ENCODE measurements at regions not wholly inside any gene's neighbourhood (a gene's known extent, or its start where the extent isn't known, plus 50 kb on each side); places are given as distances from the start of the nearest gene placed in this dataset.
A peak's percentile ranks its signal among the peaks of the same experiment; 100 is the strongest.
"Not testable (repeated sequence)": the region's sequence is repeated elsewhere in the genome, so short reads cannot be mapped to it uniquely, and the experiment has no call there.

DNA sequence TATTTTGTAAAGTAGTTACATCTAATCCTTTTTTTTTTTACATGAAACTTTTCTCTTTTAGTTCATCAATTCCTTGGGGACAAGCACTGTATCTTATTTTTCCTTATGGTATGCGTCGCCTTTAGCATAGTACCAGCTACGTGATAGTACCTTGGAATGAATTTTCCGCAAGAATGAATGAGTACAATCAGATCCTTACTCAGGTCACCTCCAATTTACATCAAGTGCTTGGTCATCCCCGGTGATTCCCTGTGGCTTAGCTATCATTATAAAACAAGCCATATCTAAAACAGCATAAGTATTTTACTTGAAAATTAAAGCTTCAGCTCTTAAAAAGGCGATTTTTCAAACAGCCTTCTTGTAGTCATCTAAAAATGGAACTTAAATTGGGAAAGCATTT, 680.4 kb upstream of the MAP3K7 start:
- no peak for DNase-seq

DNA sequence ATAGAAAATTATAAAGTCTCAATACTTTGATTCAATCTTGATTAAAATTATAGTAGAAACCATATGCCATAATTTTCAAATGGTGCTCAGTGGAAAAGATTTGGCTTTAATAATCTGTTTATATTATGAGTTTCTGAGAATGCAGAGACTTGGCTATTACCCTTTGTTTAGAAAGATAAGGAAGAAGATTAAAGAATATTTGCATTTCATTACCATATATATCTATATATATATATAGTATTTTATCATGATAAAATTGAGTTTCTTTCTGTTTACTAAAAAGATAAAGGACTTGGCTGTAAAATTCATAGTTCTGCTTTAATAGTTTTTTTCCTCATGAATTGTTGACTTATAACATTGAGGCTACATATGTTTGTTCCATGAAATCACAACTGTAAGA, 679.3 kb upstream of the MAP3K7 start:
- DNase-seq, result no peak

DNA sequence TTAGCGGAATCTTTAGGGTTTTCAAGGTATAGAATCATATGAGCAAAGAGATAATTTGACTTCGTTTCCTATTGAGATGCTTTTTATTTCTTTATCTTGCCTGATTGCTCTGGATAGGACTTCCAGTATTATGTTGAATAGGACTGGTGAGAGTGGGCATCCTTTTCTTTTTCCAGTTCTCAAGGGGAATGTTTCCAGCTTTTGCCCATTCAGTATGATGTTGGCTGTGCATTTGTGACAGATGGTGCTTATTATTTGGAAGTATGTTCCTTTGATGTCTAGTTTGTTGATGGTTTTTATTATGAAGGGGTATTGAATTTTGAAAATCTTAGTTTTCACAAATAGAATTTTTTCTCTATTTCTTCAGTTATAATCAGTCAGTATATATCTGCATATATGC, 656.6 kb upstream of the MAP3K7 start:
- DNase-seq, result no peak

DNA sequence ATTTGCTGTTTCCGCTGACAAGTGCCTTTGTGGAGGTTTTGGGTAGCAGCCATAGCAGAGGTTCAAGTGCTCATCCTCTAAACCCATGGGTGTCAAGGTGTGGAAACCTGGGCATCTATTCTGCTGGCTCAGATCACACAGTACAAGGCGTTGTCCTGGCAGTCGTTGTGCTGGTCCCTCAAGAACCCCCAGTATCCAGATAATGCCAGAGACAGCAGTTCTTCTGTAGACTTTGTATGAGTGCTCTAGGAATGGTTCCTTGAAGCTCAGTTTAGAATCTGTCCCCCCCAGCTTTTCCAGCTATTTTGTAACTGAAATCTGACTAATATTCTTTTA, 655.7 kb upstream of the MAP3K7 start:
- DNase-seq, result no peak

DNA sequence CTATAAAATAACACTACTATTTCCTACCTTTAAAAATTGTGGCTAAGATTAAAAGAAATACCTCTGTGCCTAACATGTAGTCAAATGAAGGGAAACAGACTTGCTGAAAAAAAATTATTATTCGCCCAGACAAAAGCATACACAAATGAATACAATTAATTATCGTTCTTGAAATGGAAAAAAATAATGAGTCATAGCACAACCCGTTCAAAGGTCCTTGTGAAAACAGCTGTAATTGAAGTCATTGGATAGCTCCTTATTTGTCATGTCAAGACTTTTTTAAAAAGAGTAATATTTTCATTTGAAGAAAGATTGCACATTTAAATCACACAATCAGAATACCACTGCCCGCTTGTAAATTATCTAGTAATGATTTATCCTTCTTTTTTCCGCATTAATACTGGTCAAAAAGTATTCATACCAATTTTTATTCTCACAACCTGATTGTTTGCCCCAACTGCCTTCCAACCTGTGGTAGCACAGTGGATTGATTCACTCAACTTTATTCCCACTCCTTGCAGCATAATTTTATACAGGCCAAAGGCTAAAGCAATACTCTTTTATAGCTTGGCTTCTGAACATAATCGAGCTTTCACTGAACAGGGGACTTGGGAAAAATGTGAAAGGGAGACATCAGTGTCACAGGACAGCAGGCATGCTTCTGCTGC, 655.2 kb upstream of the MAP3K7 start:
- no peak for DNase-seq

DNA sequence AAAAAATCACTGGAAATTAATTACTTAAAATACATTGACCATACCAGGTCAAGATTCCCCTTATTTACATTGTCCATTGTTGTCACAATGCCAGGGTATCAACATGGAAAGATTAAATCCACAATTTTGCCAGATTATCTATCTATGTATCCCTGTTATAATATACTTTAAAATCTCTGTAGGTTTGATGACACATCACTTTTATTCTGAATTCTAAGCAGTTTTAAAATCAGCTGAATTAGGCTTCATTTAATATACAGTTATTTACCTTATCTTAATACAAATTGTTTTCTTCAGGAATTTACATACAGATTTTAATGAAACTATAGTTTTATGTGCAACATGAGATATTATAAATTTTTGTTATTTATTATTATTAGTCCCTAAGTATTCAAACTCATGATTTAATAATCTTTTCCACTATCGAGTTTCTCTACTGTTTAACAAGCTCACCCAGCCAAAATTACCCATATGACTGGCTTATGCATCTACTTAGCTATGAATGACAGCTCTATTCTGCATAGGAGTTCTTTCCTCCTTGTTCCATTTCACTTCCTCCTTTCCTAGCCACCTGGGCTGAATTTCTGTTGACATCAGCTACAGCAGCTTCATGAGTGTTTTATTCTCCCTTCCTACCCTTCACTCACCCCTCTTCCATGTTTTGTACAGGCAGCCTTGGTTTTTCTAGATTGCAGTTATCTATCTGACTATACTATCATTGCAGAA, 654.2 kb upstream of the MAP3K7 start:
- DNase-seq, result no peak

DNA sequence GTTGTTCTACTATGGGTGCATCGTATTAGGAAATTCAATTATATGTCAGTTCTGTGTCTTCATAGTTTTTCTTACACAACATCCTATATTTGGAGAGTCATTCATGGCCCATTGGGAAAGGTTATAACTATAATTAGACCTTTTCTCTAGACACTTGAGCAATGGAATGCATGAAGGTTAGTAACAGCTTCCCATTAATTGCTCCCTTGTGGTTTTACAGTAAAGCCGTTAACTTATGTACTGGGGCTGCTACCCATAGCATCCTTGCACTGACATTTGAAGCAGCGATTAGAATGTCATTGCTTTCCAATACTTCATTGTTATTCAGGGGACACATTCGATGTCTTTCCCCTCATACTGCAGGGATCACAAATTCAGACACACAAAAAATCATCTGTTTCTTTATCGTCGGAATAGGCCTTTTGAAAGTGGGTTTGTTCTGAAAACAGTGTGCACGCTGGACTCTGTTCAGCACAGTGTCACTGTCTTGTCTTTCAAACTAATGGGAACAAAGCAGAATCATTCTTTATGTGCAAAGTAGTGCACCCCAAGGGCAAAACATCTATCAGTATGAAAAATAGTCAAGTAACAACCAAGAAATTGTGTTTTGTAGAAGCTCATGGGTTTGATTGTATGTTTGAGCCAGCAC, 634.3 kb upstream of the MAP3K7 start:
- DNase-seq, result no peak

DNA sequence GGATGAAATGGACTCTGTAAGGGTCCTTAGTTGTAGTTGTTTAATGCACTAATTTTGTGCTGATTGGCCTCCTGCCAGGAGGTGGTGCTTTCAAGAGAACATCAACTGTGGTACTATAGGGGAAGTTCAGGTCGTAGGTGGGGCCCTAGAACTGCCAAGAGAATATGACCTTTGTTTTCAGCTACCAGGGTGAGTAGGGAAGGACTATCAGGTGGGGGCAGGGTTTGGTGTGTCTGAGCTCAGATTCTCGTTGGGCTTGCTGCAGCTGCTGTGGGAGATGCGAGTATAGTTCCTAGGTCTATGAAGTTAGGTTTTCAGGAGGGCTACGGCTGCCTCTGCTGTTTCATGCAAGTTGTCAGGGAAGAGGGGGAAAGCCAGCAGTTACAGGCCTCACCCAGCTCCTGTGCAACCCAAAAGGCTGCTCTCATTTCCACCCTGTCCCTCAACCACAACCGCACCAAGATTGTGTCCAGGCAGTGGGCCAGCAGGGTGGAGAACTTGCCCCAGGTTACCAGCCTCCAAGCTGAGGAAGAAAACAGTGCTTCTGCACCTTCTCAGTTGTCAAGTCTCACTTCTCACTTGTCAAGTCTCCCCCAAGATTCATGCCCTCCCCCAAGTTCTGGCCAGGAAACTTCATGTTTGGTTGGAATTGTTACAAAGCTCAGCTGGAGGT, 626.5 kb upstream of the MAP3K7 start:
- no peak for DNase-seq

DNA sequence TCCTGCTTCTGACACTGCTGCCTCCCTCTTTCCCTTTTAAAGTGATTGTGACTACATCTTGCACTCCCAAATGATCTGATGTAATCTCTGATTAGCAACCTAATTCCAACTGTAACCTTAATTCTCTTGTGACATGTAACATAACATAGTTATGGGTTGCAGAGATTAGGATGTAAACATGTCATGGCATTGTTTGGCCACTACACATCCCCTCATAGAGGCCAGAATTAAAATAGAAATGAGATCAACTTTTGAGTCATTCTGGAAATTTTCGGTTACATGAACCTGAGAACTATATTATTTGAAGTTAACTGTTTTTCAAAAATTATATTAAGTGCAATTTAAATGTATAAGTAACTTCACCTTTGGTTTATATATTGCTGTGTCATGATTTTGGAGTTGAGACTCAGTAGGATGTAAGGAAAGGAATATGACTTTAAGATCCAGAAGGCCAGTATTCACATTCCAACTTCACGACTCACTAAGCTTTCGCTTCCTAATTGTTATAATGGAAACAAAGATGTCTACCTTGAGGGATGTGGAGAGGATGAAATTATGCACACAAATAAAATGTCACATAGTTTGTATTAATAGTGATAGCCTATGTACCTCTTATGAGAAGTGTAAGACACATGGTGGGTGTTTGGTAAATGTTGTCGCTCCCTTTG, 611.9 kb upstream of the MAP3K7 start:
- no peak for DNase-seq

DNA sequence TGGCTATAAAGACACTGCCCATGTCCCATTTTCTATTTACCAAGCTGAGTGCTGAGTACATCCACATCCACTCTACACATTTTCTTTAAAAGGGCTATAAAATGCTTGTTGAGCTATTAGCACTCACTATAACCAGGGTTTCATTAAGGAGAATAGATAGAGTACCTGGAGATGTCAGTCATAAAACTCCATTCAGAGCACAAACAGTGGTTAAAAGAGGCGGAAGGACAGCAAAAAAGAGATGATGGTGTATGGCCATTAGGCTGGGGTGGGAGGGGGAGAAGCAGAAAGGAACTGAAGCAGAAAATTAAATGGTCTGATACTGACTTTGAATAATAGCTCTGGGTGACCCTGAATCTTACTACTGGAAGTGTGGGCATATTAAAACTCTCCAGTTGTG, 609.9 kb upstream of the MAP3K7 start:
- DNase-seq, result no peak

DNA sequence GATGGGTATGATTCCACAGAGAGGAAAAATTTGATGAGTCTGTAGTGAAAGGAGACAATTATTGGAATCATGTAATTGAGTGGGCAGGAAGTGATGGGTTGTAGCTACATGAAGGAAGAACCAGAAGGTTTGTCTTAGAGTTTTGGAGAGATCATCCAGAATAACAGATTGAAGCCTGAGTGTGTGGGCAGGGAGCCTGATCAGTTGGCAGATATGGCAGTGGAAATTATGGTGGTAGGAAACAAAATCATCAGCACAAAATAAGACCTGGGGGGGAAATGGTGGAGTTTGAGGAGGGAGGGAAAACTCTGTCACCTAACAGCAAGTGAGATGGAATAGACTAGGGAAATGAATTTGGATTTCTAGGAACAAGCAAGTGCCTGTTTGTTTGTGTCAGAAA, 606.6 kb upstream of the MAP3K7 start:
- peak in 5 of 58 donors; percentile 1 to 5 (median 3) for DNase-seq

DNA sequence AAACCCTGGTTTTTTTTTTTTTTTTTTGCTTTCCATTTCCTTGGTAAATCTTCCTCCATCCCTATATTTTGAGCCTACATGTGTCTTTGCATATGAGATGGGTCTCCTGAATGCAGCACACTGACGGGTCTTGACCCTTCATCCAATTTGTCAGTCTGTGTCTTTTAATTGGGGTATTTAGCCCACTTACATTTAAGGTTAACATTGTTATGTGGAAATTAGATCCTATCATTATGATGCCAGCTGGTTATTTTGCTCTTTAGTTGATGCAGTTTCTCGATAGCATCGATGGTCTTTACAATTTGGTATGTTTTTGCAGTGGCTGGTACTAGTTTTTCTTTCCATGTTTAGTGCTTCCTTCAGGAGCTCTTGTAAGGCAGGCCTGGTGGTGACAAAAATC, 603.2 kb upstream of the MAP3K7 start:
- not testable (repeated sequence) for DNase-seq

DNA sequence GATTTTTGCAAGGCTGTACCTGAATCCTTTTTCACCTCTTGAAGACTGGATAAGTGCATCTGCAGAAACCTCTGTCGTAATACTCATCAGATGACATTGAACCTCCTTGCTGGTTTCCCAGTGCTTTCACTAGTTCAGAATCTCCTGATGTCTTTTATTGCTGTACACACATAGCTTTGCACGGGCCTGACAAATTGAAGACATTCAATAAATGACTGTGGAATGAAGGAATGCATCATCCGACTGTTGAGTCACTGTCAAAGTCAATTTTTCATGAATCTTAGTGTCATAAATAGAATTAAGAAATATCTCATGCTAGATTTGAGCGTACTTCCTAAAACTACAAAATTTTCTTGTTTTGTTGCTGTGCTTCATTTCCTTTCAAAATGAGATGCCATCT, 598.2 kb upstream of the MAP3K7 start:
- DNase-seq, result no peak

DNA sequence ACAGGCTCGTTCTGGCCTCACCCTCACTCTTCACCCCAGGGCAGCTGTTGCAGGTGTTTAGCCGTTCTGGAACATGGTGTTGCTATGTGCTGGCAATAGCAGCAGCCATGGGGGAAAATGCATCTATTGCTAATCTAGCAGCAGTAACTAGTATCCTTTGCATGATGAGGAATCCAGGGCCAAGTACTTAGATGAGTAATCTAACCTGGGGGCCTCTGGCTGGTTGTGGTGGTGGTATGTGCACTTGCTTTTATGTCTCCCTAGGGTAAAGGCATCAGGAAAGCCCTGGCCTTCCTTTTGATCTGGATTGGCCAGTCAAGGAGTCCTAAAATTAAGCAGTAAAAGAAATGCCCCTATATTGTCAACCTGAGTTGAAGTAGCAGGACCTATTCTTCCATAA, 594.5 kb upstream of the MAP3K7 start:
- DNase-seq, result no peak

DNA sequence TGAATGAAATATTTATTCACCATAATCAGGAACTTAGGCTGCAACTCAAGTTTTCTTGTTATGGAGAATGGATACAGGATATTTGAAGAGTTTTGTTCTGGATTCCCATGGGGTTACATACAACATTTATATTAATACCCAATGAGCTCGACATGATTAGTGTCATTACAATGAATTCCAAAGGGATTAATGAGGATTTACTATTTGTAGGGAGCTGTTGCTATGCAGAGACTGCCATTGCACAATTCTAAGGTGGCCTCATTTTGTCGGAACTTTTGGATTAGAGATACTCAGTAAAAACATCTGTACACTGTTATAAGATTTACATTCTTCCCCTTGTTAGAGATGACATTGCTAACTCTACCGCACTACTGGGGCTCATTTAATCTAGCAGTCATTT, 586.8 kb upstream of the MAP3K7 start:
- no peak for DNase-seq

DNA sequence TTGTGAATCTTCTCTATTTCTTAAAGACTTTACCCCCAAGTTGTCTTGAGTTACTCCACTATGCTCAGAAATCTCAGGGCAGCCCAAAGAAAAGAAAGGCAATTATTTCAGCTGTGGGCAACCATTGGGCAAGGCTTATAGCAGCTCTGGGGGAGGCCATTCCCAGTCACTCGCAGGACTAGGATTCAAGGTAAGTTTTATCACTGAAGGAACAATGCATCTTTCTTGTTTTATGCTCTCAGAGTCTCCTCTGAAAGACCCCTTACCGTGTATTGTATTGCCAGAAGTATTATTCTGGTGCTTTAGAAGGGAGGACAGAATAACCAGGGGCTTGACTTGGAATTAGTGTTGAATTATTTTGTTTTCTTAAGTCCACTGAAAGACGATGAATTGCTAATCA, 586.3 kb upstream of the MAP3K7 start:
- DNase-seq, result no peak

DNA sequence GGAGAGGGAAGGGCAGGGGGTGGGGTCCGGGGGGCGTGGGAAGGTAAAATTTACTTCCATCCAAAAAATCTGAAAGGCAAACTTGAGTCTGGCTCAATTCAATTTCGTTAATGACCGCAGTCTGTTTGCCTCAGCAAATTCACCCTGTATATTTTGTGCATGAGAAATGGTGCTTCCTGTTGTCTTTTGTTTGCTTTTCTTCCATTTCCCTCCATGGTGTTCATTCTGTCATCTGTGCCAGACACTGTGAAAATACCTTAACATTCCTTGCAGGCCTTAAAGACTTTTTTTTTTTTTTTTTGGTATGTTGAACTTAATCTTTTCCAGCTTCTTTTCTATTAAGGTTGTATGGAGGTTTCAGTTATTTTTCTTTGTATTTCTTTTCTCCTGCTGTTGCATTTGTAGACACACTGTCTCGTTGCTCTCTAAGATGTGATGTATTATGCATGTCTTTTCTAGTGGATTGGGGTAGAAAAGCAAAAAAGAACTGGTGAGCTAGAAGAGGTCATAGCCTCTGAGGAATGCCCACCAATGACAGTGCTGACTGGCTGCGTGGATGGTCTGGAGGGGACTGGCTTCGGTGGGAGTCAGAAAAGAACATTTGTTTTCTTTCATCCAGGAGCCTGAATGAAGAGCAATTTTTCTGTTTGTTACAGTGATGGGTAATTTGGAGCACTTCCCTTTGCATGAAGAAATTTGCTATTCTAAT, 585.0 kb upstream of the MAP3K7 start:
- DNase-seq, result no peak

DNA sequence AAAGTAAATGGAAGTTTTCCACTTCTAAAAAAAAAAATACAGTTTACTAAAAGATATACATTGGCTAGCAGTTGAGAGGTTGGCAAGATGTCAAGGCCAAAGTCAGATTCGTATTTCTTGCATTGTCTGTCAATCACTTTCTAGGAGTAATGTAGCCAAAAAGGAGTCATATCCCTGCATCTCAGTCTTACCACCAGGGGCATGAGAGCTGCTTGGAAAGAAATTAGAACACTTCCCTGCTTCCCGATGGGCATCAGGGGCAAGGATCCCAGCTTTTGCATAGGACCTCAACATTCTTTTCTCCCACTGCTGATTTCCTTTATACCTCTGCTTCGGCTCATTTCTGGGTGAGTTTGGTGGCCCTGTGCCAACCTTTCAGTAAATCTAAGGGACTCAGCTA, 581.0 kb upstream of the MAP3K7 start:
- no peak for DNase-seq

DNA sequence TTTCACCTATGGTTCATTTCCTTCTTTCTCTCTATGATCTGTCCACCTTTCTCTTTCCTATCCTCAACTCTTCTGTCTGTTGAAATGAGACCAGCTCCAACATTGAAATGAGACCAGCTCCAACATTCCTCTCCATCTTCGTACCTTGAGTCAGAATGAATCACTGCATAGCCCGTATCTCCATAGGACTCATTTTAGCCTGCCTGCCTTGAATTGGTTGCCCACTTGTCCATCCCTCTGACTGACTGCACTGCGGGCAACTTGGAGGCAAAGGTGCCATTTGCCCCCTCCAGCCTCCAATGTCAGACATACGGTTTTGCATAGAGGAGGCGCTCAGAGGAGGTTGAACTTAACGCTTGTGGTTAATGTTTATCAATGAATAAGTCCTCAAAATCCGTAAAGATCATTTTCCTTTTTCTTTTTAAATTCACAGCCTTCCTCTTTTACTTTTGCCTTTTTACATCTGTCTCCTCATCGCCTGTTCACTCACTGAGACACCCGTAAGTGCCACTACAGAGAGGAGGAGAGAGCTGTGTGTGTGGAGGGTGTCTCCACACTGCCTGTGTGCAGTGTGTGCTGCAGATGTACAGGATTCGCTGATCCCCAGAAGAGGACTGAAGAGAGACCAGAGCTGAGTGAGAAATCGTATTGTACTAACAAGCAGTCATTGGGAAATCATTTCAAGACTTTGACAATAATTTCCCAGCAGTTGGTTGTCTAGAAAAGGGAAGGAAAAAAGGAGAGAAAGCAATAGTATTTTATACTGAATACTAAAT, 579.6 kb upstream of the MAP3K7 start:
- no peak for DNase-seq

DNA sequence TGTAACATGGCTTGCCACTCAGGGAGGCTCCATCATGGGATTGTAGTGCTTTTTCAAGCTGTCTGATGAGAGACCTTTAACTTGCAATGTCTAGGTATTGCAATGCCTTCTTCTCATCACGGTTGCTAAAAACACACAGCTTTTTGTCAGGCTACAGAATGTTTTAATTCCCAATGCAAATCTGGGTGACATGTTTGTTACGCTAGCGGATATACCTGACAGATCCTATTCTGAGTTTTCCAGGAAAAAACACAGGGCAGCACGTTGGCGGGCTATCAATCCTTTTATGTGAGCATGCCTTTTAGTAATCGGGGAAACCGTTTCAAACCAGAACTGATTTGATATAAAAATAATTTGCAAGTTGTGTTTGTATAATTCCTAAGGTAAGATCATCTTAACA, 577.2 kb upstream of the MAP3K7 start:
- DNase-seq, result no peak

All from anterior cingulate cortex (tissue), 58 donors.